ENCODE measurements at regions not wholly inside any gene's neighbourhood (a gene's known extent, or its start where the extent isn't known, plus 50 kb on each side); places are given as distances from the start of the nearest gene placed in this dataset.

GRCh38 chr15:69664572-69665571 is 212.3 kb downstream of the RPLP1 start:
- TF ChIP-seq, protein P1, sequence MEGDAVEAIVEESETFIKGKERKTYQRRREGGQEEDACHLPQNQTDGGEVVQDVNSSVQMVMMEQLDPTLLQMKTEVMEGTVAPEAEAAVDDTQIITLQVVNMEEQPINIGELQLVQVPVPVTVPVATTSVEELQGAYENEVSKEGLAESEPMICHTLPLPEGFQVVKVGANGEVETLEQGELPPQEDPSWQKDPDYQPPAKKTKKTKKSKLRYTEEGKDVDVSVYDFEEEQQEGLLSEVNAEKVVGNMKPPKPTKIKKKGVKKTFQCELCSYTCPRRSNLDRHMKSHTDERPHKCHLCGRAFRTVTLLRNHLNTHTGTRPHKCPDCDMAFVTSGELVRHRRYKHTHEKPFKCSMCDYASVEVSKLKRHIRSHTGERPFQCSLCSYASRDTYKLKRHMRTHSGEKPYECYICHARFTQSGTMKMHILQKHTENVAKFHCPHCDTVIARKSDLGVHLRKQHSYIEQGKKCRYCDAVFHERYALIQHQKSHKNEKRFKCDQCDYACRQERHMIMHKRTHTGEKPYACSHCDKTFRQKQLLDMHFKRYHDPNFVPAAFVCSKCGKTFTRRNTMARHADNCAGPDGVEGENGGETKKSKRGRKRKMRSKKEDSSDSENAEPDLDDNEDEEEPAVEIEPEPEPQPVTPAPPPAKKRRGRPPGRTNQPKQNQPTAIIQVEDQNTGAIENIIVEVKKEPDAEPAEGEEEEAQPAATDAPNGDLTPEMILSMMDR (IDR thresholded peaks at IDR 0.05) = no peak
- Mint-ChIP-seq H3K4me3 (no peak overlapping the region), H3K27ac (no peak overlapping the region), H3K27me3 (ENCODE audit: low read depth in 2 of 2) (peaks cover 13 to 25% of the 10 kb centered on the region in 2 donors), H3K9me3 (no peaks in the 10 kb centered on the region), H3K4me1 (peaks cover 44 to 50% of the 10 kb centered on the region in 2 donors), H3K36me3 (no peaks in the 10 kb centered on the region)
- no peaks in the 10 kb centered on the region for H3K36me3 ChIP-seq (ENCODE audit: control insufficient read depth, insufficient read depth, low read length)
- H3K4me1 ChIP-seq (ENCODE audit: control insufficient read depth, insufficient read depth, low read length) = peaks cover 62% of the 10 kb centered on the region
- H3K9me3 ChIP-seq (ENCODE audit: control insufficient read depth, insufficient read depth, low read length) = no peaks in the 10 kb centered on the region
- intact Hi-C loops (cut with micrococcal nuclease) = loop anchor here (5.0 kb wide), 1 partner anchor 198 kb away; no protein-coding TSS in a partner anchor
- no peak for ATAC-seq
- WGBS (ENCODE audit: insufficient coverage) = 89% methylated on average over 27 of the region's 28 CpGs
- H3K27me3 ChIP-seq (ENCODE audit: control insufficient read depth, insufficient read depth, low read length) = peaks cover 3% of the 10 kb centered on the region
- DNase-seq = no peak
- no peak overlapping the region for H3K27ac ChIP-seq (ENCODE audit: low read length)
- H3K4me3 ChIP-seq (ENCODE audit: low read length) = no peak overlapping the region

DNA sequence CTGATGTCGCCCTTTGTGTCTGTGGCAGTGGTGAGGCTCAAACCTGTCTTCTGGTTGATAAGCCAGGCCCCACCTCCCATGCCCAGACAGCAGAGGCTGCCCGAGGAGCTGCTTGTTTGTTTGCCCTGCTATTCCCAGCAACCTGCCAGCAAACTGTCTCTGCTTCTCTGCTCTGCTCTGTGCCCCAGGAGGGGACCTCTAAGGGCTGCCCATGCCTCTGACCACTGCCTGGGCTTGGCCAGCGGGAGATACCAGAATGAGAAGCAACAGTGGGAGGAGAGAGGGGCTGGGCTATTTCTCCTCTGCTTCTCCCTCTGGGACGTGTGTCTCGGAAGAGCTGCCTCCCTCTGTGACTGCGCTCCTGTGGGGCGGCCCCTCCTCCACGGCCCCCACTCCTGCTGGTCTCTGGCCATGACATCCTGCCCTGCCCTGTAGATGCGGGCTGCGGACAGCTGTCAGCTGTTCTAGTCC is 213.1 kb downstream of the RPLP1 start:
- Histone ChIP-seq H3K9me3 (ENCODE audit: control insufficient read depth, insufficient read depth, low read length) (no peaks in the 10 kb centered on the region), H3K27ac (ENCODE audit: low read length) (no peak overlapping the region), H3K4me3 (ENCODE audit: low read length) (no peak overlapping the region), H3K4me1 (ENCODE audit: control insufficient read depth, insufficient read depth, low read length) (peaks cover 70% of the 10 kb centered on the region), H3K27me3 (ENCODE audit: control insufficient read depth, insufficient read depth, low read length) (no peaks in the 10 kb centered on the region), H3K36me3 (ENCODE audit: control insufficient read depth, insufficient read depth, low read length) (no peaks in the 10 kb centered on the region)
- H3K27ac Mint-ChIP-seq = no peak overlapping the region
- intact Hi-C loops (cut with micrococcal nuclease) = loop anchor here (5.0 kb wide), 1 partner anchor 198 kb away; no protein-coding TSS in a partner anchor
- no peaks in the 10 kb centered on the region for H3K36me3 Mint-ChIP-seq
- peaks cover 52 to 58% of the 10 kb centered on the region in 2 donors for H3K4me1 Mint-ChIP-seq
- 81% methylated on average over 10 of the region's 10 CpGs for WGBS (ENCODE audit: insufficient coverage)
- H3K4me3 Mint-ChIP-seq = no peak overlapping the region
- ATAC-seq (no peak), DNase-seq (peak in 1 of 2 donors; percentile 18)
- H3K27me3 Mint-ChIP-seq (ENCODE audit: low read depth in 2 of 2) = peaks cover 13 to 25% of the 10 kb centered on the region in 2 donors
- TF ChIP-seq, protein P1 (IDR thresholded peaks at IDR 0.05) = no peak
- no peaks in the 10 kb centered on the region for H3K9me3 Mint-ChIP-seq

- Mint-ChIP-seq H3K36me3 (no peaks in the 10 kb centered on the region), H3K4me1 (peaks cover 57 to 63% of the 10 kb centered on the region in 2 donors), H3K9me3 (no peaks in the 10 kb centered on the region), H3K4me3 (no peak overlapping the region), H3K27me3 (ENCODE audit: low read depth in 2 of 2) (peaks cover 15 to 28% of the 10 kb centered on the region in 2 donors), H3K27ac (peak overlapping the region in 1 of 2 donors; percentile 78)
- 58% methylated on average over 7 of the region's 10 CpGs for WGBS (ENCODE audit: insufficient coverage)
- H3K36me3 ChIP-seq (ENCODE audit: control insufficient read depth, insufficient read depth, low read length) = no peaks in the 10 kb centered on the region
- peaks cover 76% of the 10 kb centered on the region for H3K4me1 ChIP-seq (ENCODE audit: control insufficient read depth, insufficient read depth, low read length)
- peak overlapping the region; percentile 8 for H3K27ac ChIP-seq (ENCODE audit: low read length)
- no peak overlapping the region for H3K4me3 ChIP-seq (ENCODE audit: low read length)
- DNase-seq (peak in 1 of 2 donors; percentile 51), ATAC-seq (peak in 1 of 3 donors; percentile 31)
- TF ChIP-seq, protein P1 (IDR thresholded peaks at IDR 0.05) = no peak
- no peaks in the 10 kb centered on the region for H3K9me3 ChIP-seq (ENCODE audit: control insufficient read depth, insufficient read depth, low read length)
- H3K27me3 ChIP-seq (ENCODE audit: control insufficient read depth, insufficient read depth, low read length) = no peaks in the 10 kb centered on the region
- intact Hi-C loops (cut with micrococcal nuclease) = loop anchor here (5.0 kb wide), 1 partner anchor 199 kb away; no protein-coding TSS in a partner anchor
These were observed 213.8 kb downstream of the RPLP1 start for GRCh38 chr15:69666441-69666882.
